ENCODE measurements at regions not wholly inside any gene's neighbourhood (a gene's known extent, or its start where the extent isn't known, plus 50 kb on each side); places are given as distances from the start of the nearest gene placed in this dataset.

DNA sequence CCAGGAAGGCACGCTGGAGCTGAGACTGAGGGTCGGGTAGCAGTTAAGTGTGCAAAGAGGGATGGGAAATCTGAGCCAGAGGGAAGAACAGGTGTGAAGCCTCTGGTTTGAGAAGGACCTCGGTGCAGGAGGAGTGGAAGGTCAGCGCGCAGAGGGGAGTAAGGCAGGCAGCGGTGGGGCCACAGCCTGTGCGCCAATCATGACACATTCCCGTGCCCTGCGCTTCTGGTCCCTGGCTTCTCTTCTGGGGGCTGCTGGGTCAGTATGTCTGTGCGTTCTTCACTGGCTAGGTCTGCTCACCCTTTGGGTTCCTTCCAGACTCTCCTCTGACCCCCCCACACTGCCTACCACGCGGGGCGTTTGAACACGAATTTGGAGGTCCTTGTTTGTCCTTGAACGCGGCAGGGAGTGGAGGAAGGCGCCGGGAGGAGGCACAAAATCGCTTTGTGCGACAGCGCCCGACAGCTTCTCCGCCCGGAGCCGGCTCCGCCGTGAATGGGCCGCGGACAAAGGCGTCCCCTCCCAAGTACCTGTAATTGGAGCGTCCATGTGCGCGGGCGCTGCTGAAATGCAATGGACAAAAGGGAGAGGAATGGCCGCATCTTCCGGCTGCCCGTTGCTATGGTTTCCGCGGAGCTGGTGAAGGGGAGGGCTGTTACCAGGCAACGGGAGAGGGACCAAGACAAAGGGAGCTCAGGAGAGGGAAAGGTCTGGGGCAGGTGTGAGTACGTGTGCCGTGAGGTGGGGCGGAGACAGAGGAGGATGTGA is 207.2 kb upstream of the SRRM4 start:
- TF ChIP-seq, protein P1, sequence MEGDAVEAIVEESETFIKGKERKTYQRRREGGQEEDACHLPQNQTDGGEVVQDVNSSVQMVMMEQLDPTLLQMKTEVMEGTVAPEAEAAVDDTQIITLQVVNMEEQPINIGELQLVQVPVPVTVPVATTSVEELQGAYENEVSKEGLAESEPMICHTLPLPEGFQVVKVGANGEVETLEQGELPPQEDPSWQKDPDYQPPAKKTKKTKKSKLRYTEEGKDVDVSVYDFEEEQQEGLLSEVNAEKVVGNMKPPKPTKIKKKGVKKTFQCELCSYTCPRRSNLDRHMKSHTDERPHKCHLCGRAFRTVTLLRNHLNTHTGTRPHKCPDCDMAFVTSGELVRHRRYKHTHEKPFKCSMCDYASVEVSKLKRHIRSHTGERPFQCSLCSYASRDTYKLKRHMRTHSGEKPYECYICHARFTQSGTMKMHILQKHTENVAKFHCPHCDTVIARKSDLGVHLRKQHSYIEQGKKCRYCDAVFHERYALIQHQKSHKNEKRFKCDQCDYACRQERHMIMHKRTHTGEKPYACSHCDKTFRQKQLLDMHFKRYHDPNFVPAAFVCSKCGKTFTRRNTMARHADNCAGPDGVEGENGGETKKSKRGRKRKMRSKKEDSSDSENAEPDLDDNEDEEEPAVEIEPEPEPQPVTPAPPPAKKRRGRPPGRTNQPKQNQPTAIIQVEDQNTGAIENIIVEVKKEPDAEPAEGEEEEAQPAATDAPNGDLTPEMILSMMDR (IDR thresholded peaks at IDR 0.05; ENCODE audit: insufficient read depth, low read depth, low read length): no peak
- no peak for DNase-seq (ENCODE audit: low read depth)
- no peak overlapping the region for H3K4me3 ChIP-seq (ENCODE audit: low read depth, low read length)

DNA sequence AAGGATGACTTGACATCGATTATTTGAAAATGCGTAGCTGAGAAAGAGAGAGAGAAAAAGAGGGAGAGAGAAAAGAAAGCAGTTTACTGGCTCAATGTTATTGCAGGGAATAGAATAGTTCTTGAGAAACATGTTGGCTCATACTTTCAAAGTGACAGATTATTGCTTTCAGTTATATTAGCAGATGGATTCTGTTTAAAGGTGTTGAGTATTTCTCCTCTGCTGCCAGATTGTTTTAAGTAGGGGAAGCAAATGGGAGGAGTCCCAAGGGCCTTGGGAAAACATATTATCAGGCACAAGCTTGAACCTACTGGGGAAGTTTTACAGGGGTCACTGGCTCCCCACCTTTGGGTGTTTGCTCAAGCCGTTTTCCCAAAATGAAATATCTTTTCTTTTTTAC is 203.8 kb upstream of the SRRM4 start:
- no peak for DNase-seq (ENCODE audit: low read depth)
- H3K4me3 ChIP-seq (ENCODE audit: low read depth, low read length): no peak overlapping the region
- TF ChIP-seq, protein P1 (IDR thresholded peaks at IDR 0.05; ENCODE audit: insufficient read depth, low read depth, low read length): no peak

DNA sequence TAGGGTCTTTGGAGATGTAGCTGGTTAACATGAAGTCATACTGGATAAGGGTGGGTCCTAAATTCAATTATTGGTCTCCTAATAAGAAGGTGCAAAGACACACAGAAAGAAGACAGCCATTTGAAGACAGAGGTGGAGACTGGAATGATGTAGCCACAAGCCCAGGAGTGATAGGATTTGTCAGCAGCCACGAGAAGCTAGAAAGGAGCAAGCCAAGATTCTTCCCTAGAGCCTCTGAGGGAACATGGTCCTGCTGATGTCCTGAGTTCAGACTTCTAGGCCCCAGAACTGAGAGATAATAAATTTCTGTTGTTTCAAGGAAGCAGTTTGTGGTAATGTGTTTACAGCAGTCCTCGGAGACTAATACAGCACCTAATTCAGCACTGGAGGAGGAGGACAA is 203.3 kb upstream of the SRRM4 start:
- no peak overlapping the region for H3K4me3 ChIP-seq (ENCODE audit: low read depth, low read length)
- TF ChIP-seq, protein P1 (IDR thresholded peaks at IDR 0.05; ENCODE audit: insufficient read depth, low read depth, low read length): no peak
- DNase-seq (ENCODE audit: low read depth): no peak

DNA sequence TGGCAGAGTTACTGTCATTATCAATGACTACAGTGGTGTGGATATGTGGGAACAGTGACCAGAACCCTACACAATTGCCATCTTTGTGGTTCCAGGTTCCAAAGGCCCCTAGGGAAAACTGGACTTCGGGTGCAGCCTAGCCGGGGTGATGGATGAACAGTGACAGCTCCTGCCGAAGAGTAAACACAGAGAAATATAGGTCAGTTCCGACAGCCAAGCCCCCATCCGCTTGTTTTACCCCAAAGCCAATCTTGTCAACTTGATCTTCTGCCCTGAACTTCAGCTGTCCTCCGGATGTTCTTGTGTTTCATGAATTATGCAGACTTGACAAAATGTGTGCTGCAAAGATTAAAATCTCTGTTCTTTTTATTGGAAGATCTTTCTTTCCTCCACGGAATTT is 200.4 kb upstream of the SRRM4 start:
- no peak for DNase-seq (ENCODE audit: low read depth)
- TF ChIP-seq, protein P1 (IDR thresholded peaks at IDR 0.05; ENCODE audit: insufficient read depth, low read depth, low read length): no peak
- H3K4me3 ChIP-seq (ENCODE audit: low read depth, low read length): no peak overlapping the region

DNA sequence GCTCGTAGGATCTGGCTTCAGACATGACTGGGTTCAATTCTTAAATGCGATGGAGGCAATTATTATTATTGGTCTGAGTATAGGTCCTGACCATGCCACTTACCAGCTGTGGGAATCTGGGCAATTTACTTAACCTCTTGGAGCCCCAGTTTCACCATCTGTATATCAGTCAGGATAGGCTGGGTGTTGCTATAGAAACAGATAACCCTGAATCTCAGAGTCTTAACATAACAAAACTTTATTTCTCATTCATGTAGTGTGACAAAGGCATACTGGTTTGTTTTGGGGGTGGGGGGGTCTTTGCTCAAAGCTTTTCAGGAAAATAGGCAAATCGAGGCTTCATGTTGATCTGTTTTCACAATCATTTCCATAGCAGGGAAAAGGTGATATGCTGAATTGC is 199.6 kb upstream of the SRRM4 start:
- TF ChIP-seq, protein P1 (IDR thresholded peaks at IDR 0.05; ENCODE audit: insufficient read depth, low read depth, low read length): no peak
- DNase-seq (ENCODE audit: low read depth): no peak
- no peak overlapping the region for H3K4me3 ChIP-seq (ENCODE audit: low read depth, low read length)

DNA sequence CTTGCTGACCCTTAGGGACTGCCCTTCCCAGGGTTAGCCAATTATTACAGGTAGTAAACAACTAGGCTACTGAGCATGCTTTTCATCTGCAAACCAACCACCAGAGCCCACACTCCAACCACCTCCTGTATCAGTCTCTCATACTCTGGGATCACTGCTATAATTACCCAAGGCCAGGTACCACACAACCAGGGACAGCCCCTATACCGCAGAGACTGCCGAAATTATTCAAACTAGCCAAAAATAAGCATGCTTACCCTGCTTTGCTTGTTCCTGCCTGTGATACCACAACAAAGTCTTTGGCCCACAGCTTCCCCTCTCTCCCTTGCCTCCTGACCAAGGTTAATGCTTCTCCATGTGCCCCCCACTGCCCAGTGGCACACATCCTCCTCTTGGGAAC is 197.6 kb upstream of the SRRM4 start:
- TF ChIP-seq, protein P1 (IDR thresholded peaks at IDR 0.05; ENCODE audit: insufficient read depth, low read depth, low read length): no peak

DNA sequence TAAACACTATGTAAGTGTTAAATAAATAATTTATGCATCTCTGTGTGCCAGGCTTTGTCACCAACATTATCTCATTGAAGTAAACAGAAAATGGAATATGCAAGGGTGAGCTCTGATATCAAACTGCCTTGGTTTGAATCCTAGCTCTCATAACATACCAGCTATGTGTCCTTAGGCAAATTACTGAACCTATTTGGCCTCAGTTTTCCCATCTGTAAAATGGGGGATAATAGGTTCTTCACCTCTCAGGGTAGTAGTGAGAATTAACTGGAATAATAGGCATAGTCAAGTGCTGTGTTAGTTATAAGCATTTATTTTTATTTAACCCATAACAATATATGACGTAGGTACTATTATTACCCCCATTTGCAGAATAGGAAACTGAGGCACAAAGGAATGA is 190.8 kb upstream of the SRRM4 start:
- H3K4me3 ChIP-seq (ENCODE audit: low read depth, low read length): no peak overlapping the region
- DNase-seq (ENCODE audit: low read depth): no peak
- TF ChIP-seq, protein P1 (IDR thresholded peaks at IDR 0.05; ENCODE audit: insufficient read depth, low read depth, low read length): no peak

More for the DNA sequence above, 197.6 kb upstream of the SRRM4 start:
- DNase-seq (ENCODE audit: low read depth): no peak
- no peak overlapping the region for H3K4me3 ChIP-seq (ENCODE audit: low read depth, low read length)

Data from fibroblast of villous mesenchyme (primary cell).